UCSD-AML1 (cell line): ENCODE measurements at regions not wholly inside any gene's neighbourhood (a gene's known extent, or its start where the extent isn't known, plus 50 kb on each side); places are given as distances from the start of the nearest gene placed in this dataset.

Experiments
- DNase-seq: peaks from one replicate; lab custom pipeline; 2025; ENCODE audit not compliant: unreplicated experiment; lab: John Stamatoyannopoulos, UW

DNA sequence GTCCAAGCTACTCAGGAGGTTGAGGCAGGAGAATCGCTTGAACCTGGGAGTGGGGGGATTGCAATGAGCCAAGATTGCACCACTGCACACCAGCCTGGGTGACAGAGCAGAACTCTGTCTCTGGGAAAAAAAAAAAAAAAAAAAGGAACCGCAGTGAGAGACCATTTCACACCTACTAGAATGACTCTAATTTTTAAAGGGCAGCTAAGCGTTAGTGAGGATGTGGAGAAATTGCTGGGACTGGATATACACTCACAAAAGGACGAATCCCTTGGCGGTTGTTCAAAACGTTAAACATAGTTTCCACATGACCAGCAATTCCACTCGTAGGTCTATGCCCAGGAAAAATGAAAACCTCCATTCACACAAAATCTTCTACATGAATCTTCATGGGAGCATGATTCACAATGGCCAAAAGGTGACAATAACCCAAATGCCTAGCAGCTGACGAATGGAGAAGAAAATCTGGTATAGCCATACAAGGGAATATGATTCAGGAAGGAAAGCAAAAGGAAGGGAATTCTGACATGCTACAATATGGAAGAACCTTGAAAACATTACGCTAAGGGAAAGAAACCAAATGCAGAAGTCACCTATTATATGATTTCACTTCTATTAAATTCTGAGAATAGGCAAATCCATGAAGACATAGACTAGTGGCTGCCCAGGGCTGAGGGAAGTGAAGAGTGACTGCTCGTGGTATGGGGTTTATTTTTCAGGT lies 127.0 kb downstream of the CHSY1 start:
- DNase-seq = no peak

DNA sequence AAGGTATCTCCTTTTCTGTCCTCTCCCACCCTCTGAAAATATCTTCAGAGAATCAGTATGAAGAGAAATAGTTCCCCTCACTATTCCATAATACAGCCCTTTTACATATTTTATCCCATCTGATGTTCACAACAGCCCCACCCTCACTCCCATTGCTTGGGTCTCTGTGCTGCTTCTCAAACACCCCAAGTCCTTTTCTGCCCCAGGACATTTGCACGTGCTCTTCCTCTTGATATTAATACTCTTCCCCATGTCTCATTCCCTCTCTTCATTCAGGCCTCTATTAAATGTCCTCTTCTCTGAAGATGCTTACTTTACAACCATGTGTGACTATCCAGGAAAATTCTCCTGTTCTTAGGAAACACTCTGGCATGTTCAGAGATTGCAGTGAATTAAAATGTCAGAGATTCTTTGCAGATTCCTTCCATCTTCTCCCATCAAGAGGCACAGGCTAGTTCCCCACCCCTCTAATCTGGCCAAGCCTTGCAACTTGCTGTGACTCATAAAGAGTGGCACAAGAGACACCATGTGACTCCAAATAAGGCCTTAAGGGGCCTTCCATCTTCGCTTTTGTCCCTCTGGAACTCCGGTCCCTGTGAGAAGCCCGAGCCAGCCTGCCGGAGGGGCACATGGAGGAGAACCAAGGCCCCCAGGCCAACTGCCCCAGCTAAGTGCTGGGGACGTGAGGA lies 128.5 kb downstream of the CHSY1 start:
- no peak for DNase-seq

DNA sequence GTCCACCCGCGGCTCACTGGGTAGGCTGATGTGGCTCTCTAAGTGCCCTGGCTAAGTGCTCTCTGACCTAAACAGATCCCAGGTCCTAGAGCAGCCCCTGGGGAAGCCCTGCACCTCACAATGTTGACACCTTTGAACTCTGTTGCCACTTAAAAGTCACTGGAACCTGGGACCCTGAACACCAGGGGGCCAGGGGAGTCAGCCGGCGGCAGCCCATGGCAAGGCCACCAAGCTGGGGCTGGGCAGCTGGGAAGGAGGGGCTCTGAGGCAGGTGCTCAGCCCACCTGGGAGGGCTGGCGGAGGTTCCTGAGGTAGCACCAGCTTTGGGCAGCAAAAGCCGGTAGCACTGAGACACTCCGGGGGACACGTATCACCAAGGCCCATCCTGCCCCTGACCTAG lies 129.0 kb downstream of the CHSY1 start:
- no peak for DNase-seq

DNA sequence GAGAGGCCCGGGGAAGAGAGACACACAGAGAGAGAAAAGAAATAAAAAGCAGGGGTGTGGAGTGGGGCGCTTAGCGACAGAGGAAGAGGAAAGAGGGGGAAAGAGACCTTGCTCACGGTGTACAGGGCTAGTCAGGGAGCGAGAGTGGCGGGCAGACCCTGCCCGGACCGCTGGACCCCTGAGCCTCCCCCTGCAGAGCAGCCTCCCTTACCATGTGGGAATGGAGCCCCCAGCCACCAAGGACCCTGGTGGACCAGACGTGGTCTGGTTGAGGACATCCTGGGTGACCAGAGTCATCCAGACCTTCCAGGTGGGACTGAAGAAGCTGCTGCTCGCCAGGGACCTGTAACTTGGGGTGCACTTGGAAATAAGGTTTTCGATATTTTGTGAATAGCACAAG lies 129.6 kb downstream of the CHSY1 start:
- DNase-seq = no peak

DNA sequence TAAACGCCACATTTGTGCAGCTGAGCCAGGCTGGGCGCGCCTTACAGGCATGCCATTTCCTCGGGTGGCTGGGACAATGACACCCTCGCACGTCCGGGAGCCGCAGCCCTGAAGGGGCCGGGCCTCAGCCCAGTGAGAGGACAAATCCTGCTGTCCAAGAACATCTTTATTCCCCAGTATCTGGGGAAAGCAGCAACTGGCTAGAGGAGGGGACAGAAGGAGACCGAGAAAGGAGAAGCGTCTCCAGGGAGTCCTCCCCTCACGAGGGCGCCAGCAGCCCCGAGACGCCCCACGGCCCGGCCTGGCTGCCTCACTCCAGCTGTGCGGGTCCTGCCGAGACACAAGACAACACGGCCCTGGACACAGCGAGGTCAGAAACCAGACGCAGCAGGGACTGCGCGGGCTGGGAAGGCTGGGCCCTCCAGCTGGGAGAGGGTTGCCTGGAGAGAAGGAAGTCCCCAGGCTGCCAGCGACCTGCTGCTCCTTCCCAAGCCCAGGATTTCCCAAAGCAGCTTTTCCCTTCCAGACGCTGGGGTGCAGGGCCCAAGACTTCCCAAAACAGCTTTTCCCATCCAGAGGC lies 130.2 kb downstream of the CHSY1 start:
- DNase-seq = peak; percentile 82

DNA sequence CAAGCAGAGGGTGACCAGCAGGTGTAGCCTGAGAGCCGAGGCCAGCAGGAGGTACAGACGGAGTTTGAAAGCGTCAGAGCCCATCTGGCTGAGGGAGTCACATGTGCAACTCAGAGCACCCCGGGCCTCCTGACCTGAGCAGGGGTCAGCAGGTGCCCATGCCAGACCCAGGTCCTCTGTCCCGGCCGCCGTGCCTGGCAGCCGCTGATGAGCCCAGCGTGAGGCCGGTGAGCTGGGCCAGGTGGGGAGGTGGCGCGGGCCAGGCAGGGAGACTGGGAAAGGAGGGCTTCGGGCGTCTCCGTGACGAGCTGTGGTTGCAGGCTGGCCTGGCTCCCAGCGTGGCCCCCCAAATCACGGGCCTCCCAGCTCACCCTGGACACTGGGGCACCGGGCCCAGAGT lies 130.9 kb downstream of the CHSY1 start:
- DNase-seq = no peak

DNA sequence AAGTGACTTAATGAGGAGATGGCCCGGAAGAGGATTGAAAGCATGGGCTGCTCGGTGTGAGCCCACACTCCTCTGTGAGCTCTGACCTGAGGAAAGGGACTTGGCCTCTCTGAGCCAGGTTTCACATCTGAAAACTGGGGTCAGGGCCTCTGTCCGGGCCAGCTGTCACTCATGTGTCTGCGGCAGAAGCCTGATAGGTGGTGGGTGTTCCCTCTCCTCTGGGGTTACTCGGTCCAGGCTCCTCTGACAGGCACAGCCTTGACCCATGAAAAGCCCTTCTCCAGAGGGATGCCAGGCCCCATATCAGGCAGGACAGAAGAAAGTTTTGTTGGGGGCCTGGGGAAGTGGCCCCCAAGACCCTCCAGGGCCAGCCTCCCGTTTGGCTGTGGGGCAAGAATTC lies 131.4 kb downstream of the CHSY1 start:
- DNase-seq = no peak
